Hepatocyte (in vitro differentiated cells): ENCODE measurements at regions not wholly inside any gene's neighbourhood (a gene's known extent, or its start where the extent isn't known, plus 50 kb on each side); places are given as distances from the start of the nearest gene placed in this dataset.

ENCODE experiments used
- DNase-seq: peaks from one replicate; pipeline ENCODE4 v3.0.0-alpha.2; 2016; ENCODE audit warnings: low spot score
- H2AFZ ChIP-seq: fragments of 200-600 bp; sonication (generic); 2 replicates; pipeline ENCODE4 v1.6.0; 2016; ENCODE audit warnings: antibody characterized with exemption, mild to moderate bottlenecking
- H3K27ac ChIP-seq: fragments of 200-600 bp; sonication (generic); 2 replicates; pipeline ENCODE4 v1.5.1; 2016; ENCODE audit warnings: mild to moderate bottlenecking
- H3K27me3 ChIP-seq: fragments of 200-600 bp; sonication (generic); 2 replicates; pipeline ENCODE4 v1.6.1; 2016
- H3K36me3 ChIP-seq: fragments of 200-600 bp; sonication (generic); replicated peaks from 2 replicates; pipeline ENCODE4 v1.5.1; 2016; ENCODE audit warnings: low read depth; ENCODE audit not compliant: insufficient read depth
- H3K4me1 ChIP-seq: fragments of 200-600 bp; sonication (generic); 2 replicates; pipeline ENCODE4 v1.5.1; 2016; ENCODE audit warnings: mild to moderate bottlenecking, moderate library complexity; ENCODE audit not compliant: insufficient read depth
- H3K4me2 ChIP-seq: fragments of 200-600 bp; sonication (generic); 2 replicates; pipeline ENCODE4 v1.6.0; 2016
- H3K4me3 ChIP-seq: fragments of 200-600 bp; sonication (generic); 2 replicates; pipeline ENCODE4 v1.5.1; 2016; ENCODE audit warnings: mild to moderate bottlenecking
- H3K79me2 ChIP-seq: fragments of 200-600 bp; sonication (generic); 2 replicates; pipeline ENCODE4 v1.6.0; 2017; ENCODE audit warnings: mild to moderate bottlenecking
- H3K9me2 ChIP-seq: fragments of 200-600 bp; sonication (generic); replicated peaks from 2 replicates; pipeline ENCODE4 v1.6.0; 2017; ENCODE audit warnings: mild to moderate bottlenecking; ENCODE audit not compliant: insufficient read depth
- H3K9me3 ChIP-seq: fragments of 200-600 bp; sonication (generic); 2 replicates; pipeline ENCODE4 v1.5.1; 2016; ENCODE audit warnings: low read depth, mild to moderate bottlenecking
- H4K20me1 ChIP-seq: fragments of 200-600 bp; sonication (generic); 2 replicates; pipeline ENCODE4 v1.6.0; 2016; ENCODE audit warnings: mild to moderate bottlenecking; ENCODE audit not compliant: insufficient read depth, poor library complexity, severe bottlenecking
- EZH2 ChIP-seq: fragments of 200-600 bp; sonication (generic); IDR thresholded peaks from 2 replicates; pipeline ENCODE4 v1.6.1; 2016; ENCODE audit warnings: antibody characterized with exemption, mild to moderate bottlenecking, borderline replicate concordance
- EZH2phosphoT487 ChIP-seq: fragments of 200-600 bp; sonication (generic); IDR thresholded peaks from one replicate; pipeline ENCODE4 v1.6.1; 2018; ENCODE audit warnings: antibody characterized with exemption, mild to moderate bottlenecking, low read depth, moderate library complexity; ENCODE audit not compliant: unreplicated experiment, severe bottlenecking
- WGBS: methylation state at CpG from one replicate; pipeline ENCODE4 v1.1.6; 2016; ENCODE audit warnings: low lambda C conversion rate; ENCODE audit errors: missing lambda C conversion rate; 5-methylcytosine and 5-hydroxymethylcytosine counted together
- TF ChIP-seq, protein P1 (sequence below): fragments of 200-600 bp; sonication (generic); IDR thresholded peaks from 2 replicates; pipeline ENCODE4 v1.5.1; 2016; ENCODE audit warnings: antibody characterized with exemption, mild to moderate bottlenecking; ENCODE audit not compliant: poor library complexity

DNA sequence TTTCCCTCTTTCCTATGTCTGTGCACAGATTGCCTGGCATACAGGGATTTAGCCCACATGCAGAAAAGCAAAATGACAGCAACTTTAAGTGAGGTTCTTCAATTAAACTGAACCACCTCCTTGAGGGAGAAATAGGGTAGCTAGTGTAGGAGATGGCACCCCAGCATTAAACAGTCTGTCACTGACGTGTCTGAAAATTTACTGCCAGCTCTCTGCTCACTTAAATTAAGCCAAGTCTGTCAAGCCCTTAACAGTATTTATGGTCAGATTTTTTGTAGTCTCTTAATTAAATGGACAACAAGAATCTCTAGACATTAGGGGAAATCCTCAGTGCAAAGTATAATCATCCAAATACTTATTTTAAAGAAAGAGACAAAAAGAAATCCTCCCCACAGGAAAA, 696.5 kb upstream of the PTBP2 start:
- H3K4me1 ChIP-seq = no peaks in the 10 kb centered on the region
- H3K27me3 ChIP-seq = no peaks in the 10 kb centered on the region
- H3K36me3 ChIP-seq = no peaks in the 10 kb centered on the region
- H4K20me1 ChIP-seq = no peaks in the 10 kb centered on the region
- no peaks in the 10 kb centered on the region for H3K9me2 ChIP-seq
- no peak overlapping the region for H3K4me3 ChIP-seq
- TF ChIP-seq EZH2phosphoT487 (no peak), EZH2 (no peak)
- TF ChIP-seq, protein P1, sequence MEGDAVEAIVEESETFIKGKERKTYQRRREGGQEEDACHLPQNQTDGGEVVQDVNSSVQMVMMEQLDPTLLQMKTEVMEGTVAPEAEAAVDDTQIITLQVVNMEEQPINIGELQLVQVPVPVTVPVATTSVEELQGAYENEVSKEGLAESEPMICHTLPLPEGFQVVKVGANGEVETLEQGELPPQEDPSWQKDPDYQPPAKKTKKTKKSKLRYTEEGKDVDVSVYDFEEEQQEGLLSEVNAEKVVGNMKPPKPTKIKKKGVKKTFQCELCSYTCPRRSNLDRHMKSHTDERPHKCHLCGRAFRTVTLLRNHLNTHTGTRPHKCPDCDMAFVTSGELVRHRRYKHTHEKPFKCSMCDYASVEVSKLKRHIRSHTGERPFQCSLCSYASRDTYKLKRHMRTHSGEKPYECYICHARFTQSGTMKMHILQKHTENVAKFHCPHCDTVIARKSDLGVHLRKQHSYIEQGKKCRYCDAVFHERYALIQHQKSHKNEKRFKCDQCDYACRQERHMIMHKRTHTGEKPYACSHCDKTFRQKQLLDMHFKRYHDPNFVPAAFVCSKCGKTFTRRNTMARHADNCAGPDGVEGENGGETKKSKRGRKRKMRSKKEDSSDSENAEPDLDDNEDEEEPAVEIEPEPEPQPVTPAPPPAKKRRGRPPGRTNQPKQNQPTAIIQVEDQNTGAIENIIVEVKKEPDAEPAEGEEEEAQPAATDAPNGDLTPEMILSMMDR = no peak
- no peak overlapping the region for H2AFZ ChIP-seq
- WGBS = 97% methylated on average over 1 of the region's 1 CpG
- no peak overlapping the region for H3K4me2 ChIP-seq
- H3K79me2 ChIP-seq = no peaks in the 10 kb centered on the region
- H3K27ac ChIP-seq = no peak overlapping the region
- no peaks in the 10 kb centered on the region for H3K9me3 ChIP-seq
- DNase-seq = no peak

DNA sequence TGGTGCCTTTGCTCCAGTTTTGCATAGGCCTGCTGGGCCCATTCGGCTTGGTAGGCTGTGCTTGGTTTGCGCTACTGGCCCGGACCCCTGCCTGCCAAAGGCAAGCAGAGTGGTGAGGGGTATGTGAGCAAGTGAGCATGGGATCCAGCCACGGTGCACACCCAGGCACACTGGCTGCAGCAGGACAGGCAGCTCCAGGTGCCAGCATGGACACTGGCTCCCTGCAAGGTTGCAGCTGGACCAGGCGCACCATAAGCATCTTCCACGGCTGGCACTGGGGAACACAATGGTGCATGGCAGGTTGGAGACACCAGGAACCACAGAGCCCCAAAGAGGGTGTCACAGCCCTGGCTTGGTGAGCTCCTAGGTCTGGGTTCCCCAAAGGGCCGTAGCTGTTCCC, 693.5 kb upstream of the PTBP2 start:
- H3K36me3 ChIP-seq = no peaks in the 10 kb centered on the region
- H3K9me2 ChIP-seq = no peaks in the 10 kb centered on the region
- H3K27ac ChIP-seq = no peak overlapping the region

DNA sequence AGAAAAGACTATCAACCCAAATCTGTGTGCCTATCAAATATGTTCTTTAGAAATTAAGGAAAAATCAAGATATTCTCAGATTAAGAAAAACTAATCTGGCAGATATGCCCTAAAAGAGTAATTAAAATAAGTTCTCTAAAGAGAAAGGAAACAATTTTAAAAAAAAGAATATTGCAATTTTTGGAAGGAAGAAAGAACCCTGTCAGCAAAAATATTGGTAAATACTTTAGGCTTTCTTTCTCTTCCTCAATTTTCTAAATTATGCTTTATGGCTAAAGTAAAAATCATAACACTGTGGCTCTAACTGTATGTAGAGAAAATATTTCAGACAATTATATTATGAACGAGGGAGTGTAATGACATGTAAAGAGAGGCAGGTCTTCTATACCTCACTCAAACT, 691.3 kb upstream of the PTBP2 start:
- H3K9me2 ChIP-seq = no peaks in the 10 kb centered on the region
- no peak overlapping the region for H3K4me2 ChIP-seq
- 100% methylated on average over 1 of the region's 1 CpG for WGBS
- H2AFZ ChIP-seq = no peak overlapping the region
- no peaks in the 10 kb centered on the region for H3K9me3 ChIP-seq
- no peak overlapping the region for H3K4me3 ChIP-seq
- H4K20me1 ChIP-seq = no peaks in the 10 kb centered on the region
- H3K27me3 ChIP-seq = no peaks in the 10 kb centered on the region
- H3K4me1 ChIP-seq = no peaks in the 10 kb centered on the region
- H3K36me3 ChIP-seq = no peaks in the 10 kb centered on the region
- TF ChIP-seq, protein P1 = no peak
- TF ChIP-seq EZH2phosphoT487 (no peak), EZH2 (no peak)
- H3K27ac ChIP-seq = no peak overlapping the region
- no peaks in the 10 kb centered on the region for H3K79me2 ChIP-seq
- DNase-seq = no peak

More for the DNA sequence above, 693.5 kb upstream of the PTBP2 start:
- no peaks in the 10 kb centered on the region for H3K79me2 ChIP-seq
- no peaks in the 10 kb centered on the region for H3K9me3 ChIP-seq
- H3K4me3 ChIP-seq = no peak overlapping the region
- no peak overlapping the region for H3K4me2 ChIP-seq
- H3K4me1 ChIP-seq = no peaks in the 10 kb centered on the region
- WGBS = 96% methylated on average over 7 of the region's 7 CpGs
- H3K27me3 ChIP-seq = no peaks in the 10 kb centered on the region
- no peaks in the 10 kb centered on the region for H4K20me1 ChIP-seq
- no peak for DNase-seq
- no peak for TF ChIP-seq EZH2
- TF ChIP-seq EZH2phosphoT487 = no peak
- TF ChIP-seq, protein P1 = no peak
- no peak overlapping the region for H2AFZ ChIP-seq

DNA sequence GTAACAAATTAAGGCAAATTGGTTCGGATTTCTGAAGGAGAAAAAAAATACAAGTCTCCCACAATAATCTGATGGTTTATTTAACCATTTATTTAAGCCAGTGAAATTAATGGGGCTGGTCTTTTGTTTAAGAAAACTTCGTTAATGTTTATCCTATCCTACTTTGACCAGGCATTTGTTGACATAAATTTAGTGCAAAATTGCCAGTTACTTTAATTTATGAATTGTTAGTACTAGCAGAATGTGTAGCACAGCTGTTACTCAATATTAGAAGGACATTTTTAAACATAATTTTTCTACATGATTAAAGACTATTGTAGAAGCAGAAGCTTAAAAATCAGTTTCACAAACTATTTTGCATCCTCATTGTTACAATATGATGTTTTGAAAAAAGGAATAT, 687.6 kb upstream of the PTBP2 start:
- H4K20me1 ChIP-seq = no peaks in the 10 kb centered on the region
- no peak overlapping the region for H3K27ac ChIP-seq
- no peak overlapping the region for H3K4me2 ChIP-seq
- no peak overlapping the region for H3K4me3 ChIP-seq
- H2AFZ ChIP-seq = no peak overlapping the region
- 64% methylated on average over 2 of the region's 2 CpGs for WGBS
- TF ChIP-seq EZH2 (no peak), EZH2phosphoT487 (no peak)
- TF ChIP-seq, protein P1 = no peak
- no peaks in the 10 kb centered on the region for H3K4me1 ChIP-seq
- no peaks in the 10 kb centered on the region for H3K9me2 ChIP-seq
- no peak for DNase-seq
- H3K36me3 ChIP-seq = no peaks in the 10 kb centered on the region
- H3K79me2 ChIP-seq = no peaks in the 10 kb centered on the region
- no peaks in the 10 kb centered on the region for H3K27me3 ChIP-seq
- no peaks in the 10 kb centered on the region for H3K9me3 ChIP-seq
